Endothelial cell of umbilical vein (primary cell): ENCODE measurements at regions not wholly inside any gene's neighbourhood (a gene's known extent, or its start where the extent isn't known, plus 50 kb on each side); places are given as distances from the start of the nearest gene placed in this dataset.

ENCODE experiments used
- EZH2 ChIP-seq: IDR thresholded peaks from 2 replicates; pipeline ENCODE4 v1.6.1; 2012; ENCODE audit warnings: borderline replicate concordance, low read depth, mild to moderate bottlenecking, moderate library complexity, low read length, inconsistent platforms; ENCODE audit not compliant: severe bottlenecking
- FOS ChIP-seq: IDR thresholded peaks from 2 replicates; pipeline ENCODE4 v1.6.1; 2011; ENCODE audit warnings: mild to moderate bottlenecking, low read length, moderate library complexity, borderline replicate concordance; ENCODE audit not compliant: insufficient read depth
- TF ChIP-seq, protein P1 (sequence below), 2 donors: IDR thresholded peaks; 1 replicate in 1 of 2; 2 replicates in 1 of 2; pipeline ENCODE4 v1.5.1; 2011; ENCODE audit warnings: low read length in 2 of 2, mild to moderate bottlenecking in 2 of 2, moderate library complexity in 2 of 2, control low read depth in 1 of 2, inconsistent platforms in 1 of 2, low read depth in 1 of 2; ENCODE audit not compliant: insufficient read depth in 1 of 2; ENCODE audit errors: extremely low read depth in 1 of 2
- TF ChIP-seq, protein P2 (sequence below): IDR thresholded peaks from 2 replicates; pipeline ENCODE4 v1.6.1; 2011; ENCODE audit not compliant: insufficient read depth, insufficient read length

- TF ChIP-seq, protein P1, sequence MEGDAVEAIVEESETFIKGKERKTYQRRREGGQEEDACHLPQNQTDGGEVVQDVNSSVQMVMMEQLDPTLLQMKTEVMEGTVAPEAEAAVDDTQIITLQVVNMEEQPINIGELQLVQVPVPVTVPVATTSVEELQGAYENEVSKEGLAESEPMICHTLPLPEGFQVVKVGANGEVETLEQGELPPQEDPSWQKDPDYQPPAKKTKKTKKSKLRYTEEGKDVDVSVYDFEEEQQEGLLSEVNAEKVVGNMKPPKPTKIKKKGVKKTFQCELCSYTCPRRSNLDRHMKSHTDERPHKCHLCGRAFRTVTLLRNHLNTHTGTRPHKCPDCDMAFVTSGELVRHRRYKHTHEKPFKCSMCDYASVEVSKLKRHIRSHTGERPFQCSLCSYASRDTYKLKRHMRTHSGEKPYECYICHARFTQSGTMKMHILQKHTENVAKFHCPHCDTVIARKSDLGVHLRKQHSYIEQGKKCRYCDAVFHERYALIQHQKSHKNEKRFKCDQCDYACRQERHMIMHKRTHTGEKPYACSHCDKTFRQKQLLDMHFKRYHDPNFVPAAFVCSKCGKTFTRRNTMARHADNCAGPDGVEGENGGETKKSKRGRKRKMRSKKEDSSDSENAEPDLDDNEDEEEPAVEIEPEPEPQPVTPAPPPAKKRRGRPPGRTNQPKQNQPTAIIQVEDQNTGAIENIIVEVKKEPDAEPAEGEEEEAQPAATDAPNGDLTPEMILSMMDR (IDR thresholded peaks at IDR 0.05; ENCODE audit: extremely low read depth in 1 of 2, insufficient read depth in 1 of 2, low read depth in 1 of 2, low read length in 2 of 2): no peak
- no peak for TF ChIP-seq FOS
- TF ChIP-seq, protein P2, sequence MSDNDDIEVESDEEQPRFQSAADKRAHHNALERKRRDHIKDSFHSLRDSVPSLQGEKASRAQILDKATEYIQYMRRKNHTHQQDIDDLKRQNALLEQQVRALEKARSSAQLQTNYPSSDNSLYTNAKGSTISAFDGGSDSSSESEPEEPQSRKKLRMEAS: no peak
- no peak for TF ChIP-seq EZH2
These were observed 116.6 kb upstream of the PZP start for GRCh38 chr12:9324782-9325181.
